ENCODE measurements at regions not wholly inside any gene's neighbourhood (a gene's known extent, or its start where the extent isn't known, plus 50 kb on each side); places are given as distances from the start of the nearest gene placed in this dataset.
A peak's percentile ranks its signal among the peaks of the same experiment; 100 is the strongest.

DNA sequence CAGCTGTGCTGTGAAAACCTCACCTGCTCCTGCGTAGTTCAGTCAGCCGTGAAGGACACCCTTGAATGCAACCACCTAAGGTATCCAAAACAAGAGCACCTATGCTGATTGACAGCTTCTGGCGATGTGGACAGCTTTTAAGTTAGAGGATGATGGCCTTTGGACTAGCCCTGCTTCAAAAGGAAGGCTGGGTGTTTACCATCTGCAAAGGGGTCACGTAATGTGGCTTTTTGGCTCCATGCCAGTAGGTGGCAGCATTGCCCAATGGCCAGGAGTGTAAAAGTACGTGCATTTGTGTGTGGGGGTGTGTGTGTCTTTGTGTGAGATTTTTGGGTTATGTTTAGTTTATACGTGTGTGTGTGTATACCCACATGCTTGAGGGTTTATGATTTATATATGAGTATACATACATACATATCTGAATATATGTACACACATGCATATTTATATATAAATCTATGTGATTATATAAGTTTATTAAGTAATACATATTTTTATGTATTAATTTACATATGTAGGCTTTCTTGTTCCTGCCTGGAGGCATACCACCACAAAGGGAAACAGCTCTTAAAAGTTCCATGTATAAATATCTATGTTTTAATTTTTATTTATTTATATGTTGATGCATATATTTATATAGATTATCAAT is 236.3 kb upstream of the ANKRD30A start:
- Histone ChIP-seq H3K4me1 (no peaks in the 10 kb centered on the region), H3K36me3 (no peaks in the 10 kb centered on the region), H3K9me3 (no peaks in the 10 kb centered on the region), H3K9ac (ENCODE audit: low read depth in 2 of 2, low read length in 2 of 2) (no peak overlapping the region), H3K4me3 (no peak overlapping the region), H3K27ac (no peak overlapping the region), H3K27me3 (no peaks in the 10 kb centered on the region)
- TF ChIP-seq, protein P1, sequence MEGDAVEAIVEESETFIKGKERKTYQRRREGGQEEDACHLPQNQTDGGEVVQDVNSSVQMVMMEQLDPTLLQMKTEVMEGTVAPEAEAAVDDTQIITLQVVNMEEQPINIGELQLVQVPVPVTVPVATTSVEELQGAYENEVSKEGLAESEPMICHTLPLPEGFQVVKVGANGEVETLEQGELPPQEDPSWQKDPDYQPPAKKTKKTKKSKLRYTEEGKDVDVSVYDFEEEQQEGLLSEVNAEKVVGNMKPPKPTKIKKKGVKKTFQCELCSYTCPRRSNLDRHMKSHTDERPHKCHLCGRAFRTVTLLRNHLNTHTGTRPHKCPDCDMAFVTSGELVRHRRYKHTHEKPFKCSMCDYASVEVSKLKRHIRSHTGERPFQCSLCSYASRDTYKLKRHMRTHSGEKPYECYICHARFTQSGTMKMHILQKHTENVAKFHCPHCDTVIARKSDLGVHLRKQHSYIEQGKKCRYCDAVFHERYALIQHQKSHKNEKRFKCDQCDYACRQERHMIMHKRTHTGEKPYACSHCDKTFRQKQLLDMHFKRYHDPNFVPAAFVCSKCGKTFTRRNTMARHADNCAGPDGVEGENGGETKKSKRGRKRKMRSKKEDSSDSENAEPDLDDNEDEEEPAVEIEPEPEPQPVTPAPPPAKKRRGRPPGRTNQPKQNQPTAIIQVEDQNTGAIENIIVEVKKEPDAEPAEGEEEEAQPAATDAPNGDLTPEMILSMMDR (IDR thresholded peaks at IDR 0.05) = no peak
- DNase-seq = peak; percentile 35
- intact Hi-C loops (cut with DNase I) = loop anchor here (10.0 kb wide), 1 partner anchor 1254 kb away; no protein-coding TSS in a partner anchor

DNA sequence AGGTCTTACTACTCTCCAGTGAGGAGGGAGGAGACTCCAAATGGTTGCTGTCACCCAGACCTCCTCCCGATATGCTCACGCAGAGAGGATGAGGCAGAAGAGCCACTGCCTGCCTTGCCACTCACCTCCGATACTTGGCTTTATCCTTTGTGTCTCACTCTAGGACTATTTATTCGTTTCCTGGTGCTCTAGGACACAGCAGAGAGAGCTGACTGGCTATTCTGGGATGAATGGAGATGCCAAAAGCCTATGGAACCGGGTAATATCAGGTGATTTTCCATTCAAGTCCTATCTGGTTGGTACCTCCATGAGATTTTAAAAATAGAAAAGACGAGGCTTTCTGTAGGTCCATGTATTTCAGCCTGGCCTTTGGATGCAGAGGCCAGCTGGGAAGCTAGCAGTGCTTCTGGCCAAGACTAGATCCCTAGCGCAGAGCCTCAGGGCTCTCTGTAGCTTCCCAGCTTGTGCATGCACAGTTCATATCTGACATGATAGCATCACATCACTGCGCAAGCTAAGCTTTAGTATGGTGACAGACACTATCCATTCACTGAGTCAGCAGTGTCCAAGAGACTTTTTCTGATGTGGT is 239.0 kb upstream of the ANKRD30A start:
- TF ChIP-seq, protein P1 (IDR thresholded peaks at IDR 0.05) = no peak
- intact Hi-C loops (cut with DNase I) = loop anchor here (10.0 kb wide), 1 partner anchor 1252 kb away; no protein-coding TSS in a partner anchor

DNA sequence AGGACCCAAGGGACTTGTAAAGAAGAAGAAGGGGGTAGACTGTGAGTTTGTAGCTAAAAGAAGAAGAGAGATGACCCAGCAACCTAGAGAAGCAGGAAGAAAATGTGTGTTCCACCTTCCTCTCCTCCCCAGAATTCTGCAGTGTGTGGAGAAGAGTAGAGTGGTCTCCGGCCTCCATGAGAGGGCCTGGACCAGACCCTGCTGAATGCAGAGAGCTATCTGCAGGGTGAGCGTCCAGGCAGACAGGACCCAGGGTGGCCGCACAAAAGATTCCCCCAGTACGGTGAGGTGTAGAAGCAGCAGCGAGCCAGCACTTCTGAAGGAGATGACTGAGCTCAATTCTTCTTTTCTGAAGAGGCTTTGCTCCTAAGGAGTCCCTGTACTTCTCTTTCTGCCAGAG is 239.7 kb upstream of the ANKRD30A start:
- Histone ChIP-seq H3K9me3 (no peaks in the 10 kb centered on the region), H3K4me3 (no peak overlapping the region), H3K36me3 (no peaks in the 10 kb centered on the region), H3K4me1 (no peaks in the 10 kb centered on the region), H3K27me3 (no peaks in the 10 kb centered on the region), H3K9ac (ENCODE audit: low read depth in 2 of 2, low read length in 2 of 2) (no peak overlapping the region), H3K27ac (no peak overlapping the region)
- no peak for DNase-seq
- TF ChIP-seq, protein P1 (IDR thresholded peaks at IDR 0.05) = no peak
- intact Hi-C loops (cut with DNase I) = loop anchor here (10.0 kb wide), 1 partner anchor 1251 kb away; no protein-coding TSS in a partner anchor

More for the DNA sequence above, 239.0 kb upstream of the ANKRD30A start:
- Histone ChIP-seq H3K27ac (no peak overlapping the region), H3K4me1 (no peaks in the 10 kb centered on the region), H3K4me3 (no peak overlapping the region), H3K9ac (ENCODE audit: low read depth in 2 of 2, low read length in 2 of 2) (no peak overlapping the region), H3K9me3 (no peaks in the 10 kb centered on the region), H3K27me3 (no peaks in the 10 kb centered on the region), H3K36me3 (no peaks in the 10 kb centered on the region)
- no peak for DNase-seq

DNA sequence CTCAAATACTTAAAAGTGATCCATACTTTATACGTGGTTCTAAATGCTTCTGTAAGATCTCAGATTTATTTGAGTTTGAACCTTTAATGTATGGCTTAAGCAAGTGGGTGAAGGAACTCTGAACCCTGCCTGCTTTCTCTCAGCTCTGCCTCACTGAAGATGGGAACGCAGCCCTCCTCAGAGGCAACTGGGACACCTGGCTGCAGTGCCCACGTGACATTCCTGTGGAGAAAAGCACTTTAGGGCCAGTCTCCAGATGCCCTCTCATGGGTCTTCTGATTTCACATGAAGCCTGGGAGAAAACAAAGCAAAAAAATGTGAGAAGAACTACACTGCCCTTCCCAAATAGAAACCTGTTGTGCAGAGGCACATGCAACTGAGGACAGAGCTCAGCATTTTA is 242.6 kb upstream of the ANKRD30A start:
- Histone ChIP-seq H3K27me3 (no peaks in the 10 kb centered on the region), H3K9me3 (no peaks in the 10 kb centered on the region), H3K4me1 (no peaks in the 10 kb centered on the region), H3K9ac (ENCODE audit: low read depth in 2 of 2, low read length in 2 of 2) (no peak overlapping the region), H3K36me3 (no peaks in the 10 kb centered on the region), H3K4me3 (no peak overlapping the region), H3K27ac (no peak overlapping the region)
- TF ChIP-seq, protein P1 (IDR thresholded peaks at IDR 0.05) = no peak
- no peak for DNase-seq
- intact Hi-C loops (cut with DNase I) = loop anchor here (10.0 kb wide), 1 partner anchor 1248 kb away; no protein-coding TSS in a partner anchor

DNA sequence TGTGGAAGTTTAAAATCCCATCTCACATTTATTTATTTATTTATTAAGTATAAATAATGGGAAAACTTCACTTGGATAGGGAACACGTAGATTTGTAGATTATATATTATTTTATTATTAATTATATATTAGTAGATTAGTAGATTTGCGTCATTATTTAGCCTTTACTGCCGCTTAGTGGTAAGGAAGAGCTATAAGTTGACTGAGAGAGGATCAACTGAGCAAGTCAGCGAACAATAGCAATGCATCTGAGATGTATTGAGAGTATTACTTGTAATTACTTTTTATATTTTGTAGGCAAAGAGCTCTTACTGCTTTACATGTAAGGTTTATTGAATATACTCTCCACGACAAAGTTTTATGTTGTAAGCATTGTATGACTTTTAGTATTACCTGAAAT is 244.5 kb upstream of the ANKRD30A start:
- intact Hi-C loops (cut with DNase I) = loop anchor here (10.0 kb wide), 1 partner anchor 1246 kb away; no protein-coding TSS in a partner anchor

More for the DNA sequence above, 244.5 kb upstream of the ANKRD30A start:
- no peaks in the 10 kb centered on the region for H3K27me3 ChIP-seq
- TF ChIP-seq, protein P1 (IDR thresholded peaks at IDR 0.05) = no peak
- no peak overlapping the region for H3K27ac ChIP-seq
- no peaks in the 10 kb centered on the region for H3K36me3 ChIP-seq
- no peak overlapping the region for H3K9ac ChIP-seq (ENCODE audit: low read depth in 2 of 2, low read length in 2 of 2)
- no peak for DNase-seq
- H3K4me1 ChIP-seq = no peaks in the 10 kb centered on the region
- H3K4me3 ChIP-seq = no peak overlapping the region
- H3K9me3 ChIP-seq = no peaks in the 10 kb centered on the region
